ENCODE measurements at regions not wholly inside any gene's neighbourhood (a gene's known extent, or its start where the extent isn't known, plus 50 kb on each side); places are given as distances from the start of the nearest gene placed in this dataset.
"Not testable (repeated sequence)": the region's sequence is repeated elsewhere in the genome, so short reads cannot be mapped to it uniquely, and the experiment has no call there.

GRCh38 chr2:111496176-111496575 lies 375.5 kb downstream of the BCL2L11 start:
- H3K27me3 ChIP-seq (ENCODE audit: control insufficient read depth, insufficient read depth, low read length); DNase-seq (ENCODE audit: low read depth, low spot score); H3K27ac ChIP-seq (ENCODE audit: low read depth, low read length); CTCF ChIA-PET; H3K9me3 ChIP-seq (ENCODE audit: control insufficient read depth, insufficient read depth, low read length); H3K4me3 ChIP-seq (ENCODE audit: low read depth, low read length); POLR2A ChIA-PET: not testable (repeated sequence)

- H3K4me3 ChIP-seq (ENCODE audit: low read depth, low read length); H3K27me3 ChIP-seq (ENCODE audit: control insufficient read depth, insufficient read depth, low read length); H3K9me3 ChIP-seq (ENCODE audit: control insufficient read depth, insufficient read depth, low read length); POLR2A ChIA-PET; CTCF ChIA-PET; DNase-seq (ENCODE audit: low read depth, low spot score): not testable (repeated sequence)
- H3K27ac ChIP-seq (ENCODE audit: low read depth, low read length): peak overlapping the region; percentile 21
These were observed 376.1 kb downstream of the BCL2L11 start for GRCh38 chr2:111496860-111497259.

GRCh38 chr2:111497270-111497669 lies 376.6 kb downstream of the BCL2L11 start:
- peak; percentile 36 for DNase-seq (ENCODE audit: low read depth, low spot score)
- POLR2A ChIA-PET; H3K9me3 ChIP-seq (ENCODE audit: control insufficient read depth, insufficient read depth, low read length); H3K4me3 ChIP-seq (ENCODE audit: low read depth, low read length); H3K27ac ChIP-seq (ENCODE audit: low read depth, low read length); CTCF ChIA-PET; H3K27me3 ChIP-seq (ENCODE audit: control insufficient read depth, insufficient read depth, low read length): not testable (repeated sequence)

- POLR2A ChIA-PET: not testable (repeated sequence)
These were observed 379.9 kb downstream of the BCL2L11 start for GRCh38 chr2:111500536-111501062.

GRCh38 chr2:111503844-111504570 lies 380.0 kb downstream of the ANAPC1 start:
- CTCF ChIA-PET: interaction anchor here (0.7 kb wide), 1 partner anchor 384 kb away, joined by 4 read pairs; the partner anchor contains the start of gene BCL2L11
- POLR2A ChIA-PET; H3K4me3 ChIP-seq (ENCODE audit: low read depth, low read length); H3K27me3 ChIP-seq (ENCODE audit: control insufficient read depth, insufficient read depth, low read length); H3K9me3 ChIP-seq (ENCODE audit: control insufficient read depth, insufficient read depth, low read length); DNase-seq (ENCODE audit: low read depth, low spot score): not testable (repeated sequence)
- H3K27ac ChIP-seq (ENCODE audit: low read depth, low read length): peak overlapping the region; percentile 11

More at GRCh38 chr2:111500536-111501062, 379.9 kb downstream of the BCL2L11 start:
- H3K27me3 ChIP-seq (ENCODE audit: control insufficient read depth, insufficient read depth, low read length); CTCF ChIA-PET; H3K4me3 ChIP-seq (ENCODE audit: low read depth, low read length); H3K27ac ChIP-seq (ENCODE audit: low read depth, low read length); H3K9me3 ChIP-seq (ENCODE audit: control insufficient read depth, insufficient read depth, low read length); DNase-seq (ENCODE audit: low read depth, low spot score): not testable (repeated sequence)

GRCh38 chr2:111504571-111504942 lies 379.4 kb downstream of the ANAPC1 start:
- POLR2A ChIA-PET; CTCF ChIA-PET; H3K4me3 ChIP-seq (ENCODE audit: low read depth, low read length); DNase-seq (ENCODE audit: low read depth, low spot score); H3K9me3 ChIP-seq (ENCODE audit: control insufficient read depth, insufficient read depth, low read length); H3K27me3 ChIP-seq (ENCODE audit: control insufficient read depth, insufficient read depth, low read length): not testable (repeated sequence)
- H3K27ac ChIP-seq (ENCODE audit: low read depth, low read length): peak overlapping the region; percentile 11

GRCh38 chr2:111505267-111505666 lies 378.7 kb downstream of the ANAPC1 start:
- POLR2A ChIA-PET: not testable (repeated sequence)

GRCh38 chr2:111506936-111507335 lies 377.1 kb downstream of the ANAPC1 start:
- H3K9me3 ChIP-seq (ENCODE audit: control insufficient read depth, insufficient read depth, low read length); H3K27me3 ChIP-seq (ENCODE audit: control insufficient read depth, insufficient read depth, low read length); H3K27ac ChIP-seq (ENCODE audit: low read depth, low read length); DNase-seq (ENCODE audit: low read depth, low spot score); CTCF ChIA-PET; H3K4me3 ChIP-seq (ENCODE audit: low read depth, low read length); POLR2A ChIA-PET: not testable (repeated sequence)

More at GRCh38 chr2:111505267-111505666, 378.7 kb downstream of the ANAPC1 start:
- H3K4me3 ChIP-seq (ENCODE audit: low read depth, low read length); H3K27me3 ChIP-seq (ENCODE audit: control insufficient read depth, insufficient read depth, low read length); H3K9me3 ChIP-seq (ENCODE audit: control insufficient read depth, insufficient read depth, low read length); DNase-seq (ENCODE audit: low read depth, low spot score); CTCF ChIA-PET; H3K27ac ChIP-seq (ENCODE audit: low read depth, low read length): not testable (repeated sequence)

GRCh38 chr2:111509225-111509869 lies 374.6 kb downstream of the ANAPC1 start:
- POLR2A ChIA-PET; H3K4me3 ChIP-seq (ENCODE audit: low read depth, low read length); CTCF ChIA-PET; H3K27ac ChIP-seq (ENCODE audit: low read depth, low read length); DNase-seq (ENCODE audit: low read depth, low spot score); H3K27me3 ChIP-seq (ENCODE audit: control insufficient read depth, insufficient read depth, low read length); H3K9me3 ChIP-seq (ENCODE audit: control insufficient read depth, insufficient read depth, low read length): not testable (repeated sequence)

GRCh38 chr2:111510384-111510783 lies 373.6 kb downstream of the ANAPC1 start:
- H3K9me3 ChIP-seq (ENCODE audit: control insufficient read depth, insufficient read depth, low read length); H3K27ac ChIP-seq (ENCODE audit: low read depth, low read length); DNase-seq (ENCODE audit: low read depth, low spot score); H3K4me3 ChIP-seq (ENCODE audit: low read depth, low read length); CTCF ChIA-PET; POLR2A ChIA-PET; H3K27me3 ChIP-seq (ENCODE audit: control insufficient read depth, insufficient read depth, low read length): not testable (repeated sequence)

- CTCF ChIA-PET, POLR2A ChIA-PET: not testable (repeated sequence)
These were observed 372.9 kb downstream of the ANAPC1 start for GRCh38 chr2:111511062-111511461.

GRCh38 chr2:111512378-111512777 lies 371.6 kb downstream of the ANAPC1 start:
- H3K27ac ChIP-seq (ENCODE audit: low read depth, low read length); H3K9me3 ChIP-seq (ENCODE audit: control insufficient read depth, insufficient read depth, low read length); H3K27me3 ChIP-seq (ENCODE audit: control insufficient read depth, insufficient read depth, low read length); H3K4me3 ChIP-seq (ENCODE audit: low read depth, low read length); CTCF ChIA-PET; POLR2A ChIA-PET; DNase-seq (ENCODE audit: low read depth, low spot score): not testable (repeated sequence)

More at GRCh38 chr2:111511062-111511461, 372.9 kb downstream of the ANAPC1 start:
- DNase-seq (ENCODE audit: low read depth, low spot score); H3K9me3 ChIP-seq (ENCODE audit: control insufficient read depth, insufficient read depth, low read length); H3K4me3 ChIP-seq (ENCODE audit: low read depth, low read length); H3K27ac ChIP-seq (ENCODE audit: low read depth, low read length); H3K27me3 ChIP-seq (ENCODE audit: control insufficient read depth, insufficient read depth, low read length): not testable (repeated sequence)
